K562 (cell line): ENCODE measurements at regions not wholly inside any gene's neighbourhood (a gene's known extent, or its start where the extent isn't known, plus 50 kb on each side); places are given as distances from the start of the nearest gene placed in this dataset.

Experiments used
- ATAC-seq: fragments of 200-7000 bp; cut with Tn5 transposase; 3 replicates; pipeline ENCODE4 v1.9.1; 2020; ENCODE audit warnings: moderate library complexity
- BruUV-seq: library from RNA; stranded (reverse); fragments of 400-500 nt; replicated peaks from 2 replicates; lab custom pipeline; 2021; lab: Mats Ljungman, UMichigan
- CTCF ChIA-PET: fragments of 300-600 bp; formaldehyde crosslinking; extraction: SDS; loops from one replicate; lab custom pipeline; 2021; ENCODE audit warnings: low intra/inter-chr PET ratio; lab: Yijun Ruan, JAX
- POLR2A ChIA-PET: fragments of 300-600, 350-650 bp; sonication (Branson Sonifier 250); formaldehyde crosslinking; extraction: SDS; loops from one replicate; lab custom pipeline; 2021; ENCODE audit warnings: antibody characterized with exemption, inconsistent platforms; lab: Yijun Ruan, JAX
- DNase-seq, 4 experiments: peaks; one replicate each; pipeline versions ENCODE4 v3.0.0 to v3.0.0-alpha.2; 2011 to 2018; ENCODE audit warnings: low spot score in 3 of 4, mixed read lengths in 3 of 4; ENCODE audit errors: extremely low read depth in 1 of 4
- FAIRE-seq: peaks from 2 replicates; lab custom pipeline; 2011; peaks lifted over from hg19 to GRCh38; lab: Jason Lieb, UNC
- H2AFZ ChIP-seq: 2 replicates; pipeline ENCODE4 v1.6.0; 2011; ENCODE audit warnings: low read depth, low read length, control low read depth, inconsistent platforms
- H3K27ac ChIP-seq: fragments of 200-600 bp; 3 replicates; pipeline ENCODE4 v1.8.0; 2011; ENCODE audit warnings: low read depth, mild to moderate bottlenecking, control low read depth, inconsistent platforms, low read length, moderate library complexity, mixed read lengths; ENCODE audit errors: extremely low read depth
- H3K27me3 ChIP-seq, 2 experiments: fragments of 300-600 bp in 1 of 2; 2 replicates in 1 of 2; 3 replicates in 1 of 2; pipeline versions ENCODE4 v1.6.0 to v1.8.0; 2011; ENCODE audit warnings: inconsistent platforms in 2 of 2, low read length in 2 of 2, mild to moderate bottlenecking in 1 of 2, mixed read lengths in 1 of 2, moderate library complexity in 1 of 2; ENCODE audit not compliant: control insufficient read depth in 2 of 2, insufficient read depth in 2 of 2
- H3K36me3 ChIP-seq: fragments of 300-600 bp; 3 replicates; pipeline ENCODE4 v1.8.0; 2011; ENCODE audit warnings: mild to moderate bottlenecking, low read length, inconsistent platforms; ENCODE audit not compliant: control insufficient read depth, insufficient read depth
- H3K4me1 ChIP-seq, 2 experiments: fragments of 200-600 bp in 1 of 2; replicated peaks in 1 of 2; 2 replicates in 1 of 2; 3 replicates in 1 of 2; pipeline versions ENCODE4 v1.5.1 to v1.8.0; 2011; ENCODE audit warnings: inconsistent platforms in 2 of 2, low read length in 2 of 2, mild to moderate bottlenecking in 1 of 2, mixed read lengths in 1 of 2, moderate library complexity in 1 of 2; ENCODE audit not compliant: control insufficient read depth in 2 of 2, insufficient read depth in 2 of 2
- H3K4me2 ChIP-seq: 2 replicates; pipeline ENCODE4 v1.6.1; 2011; ENCODE audit warnings: low read length, control low read depth, inconsistent platforms, mixed read lengths; ENCODE audit not compliant: insufficient read depth
- H3K4me3 ChIP-seq: fragments of 200-600 bp; sonication (generic), shearing (Covaris generic); 2 replicates; pipeline ENCODE4 v1.5.1; 2016; ENCODE audit warnings: control low read depth, inconsistent platforms
- H3K79me2 ChIP-seq: fragments of 200-600 bp; 3 replicates; pipeline ENCODE4 v1.8.0; 2011; ENCODE audit warnings: low read length, inconsistent platforms; ENCODE audit not compliant: control insufficient read depth, insufficient read depth
- H3K9ac ChIP-seq, 2 experiments: 2 replicates each; pipeline versions ENCODE4 v1.6.0 to v1.6.1; 2011; ENCODE audit warnings: low read depth in 2 of 2, low read length in 2 of 2, control low read depth in 1 of 2, inconsistent platforms in 1 of 2, mild to moderate bottlenecking in 1 of 2, mixed read lengths in 1 of 2; ENCODE audit not compliant: insufficient read depth in 1 of 2
- H3K9me1 ChIP-seq: one replicate; pipeline ENCODE4 v1.6.0; 2011; ENCODE audit warnings: inconsistent platforms, mild to moderate bottlenecking, low read length, moderate library complexity; ENCODE audit not compliant: control insufficient read depth, insufficient read depth
- H3K9me3 ChIP-seq: replicated peaks from 2 replicates; pipeline ENCODE4 v1.5.1; 2011; ENCODE audit warnings: low read depth, low read length, inconsistent platforms; ENCODE audit not compliant: control insufficient read depth, insufficient read depth
- H4K20me1 ChIP-seq: replicated peaks from 2 replicates; pipeline ENCODE4 v1.6.1; 2011; ENCODE audit warnings: low read length, inconsistent platforms, mixed read lengths; ENCODE audit not compliant: control insufficient read depth, insufficient read depth
- ARID1B ChIP-seq: fragments of 450-650 bp; IDR thresholded peaks from 2 replicates; pipeline ENCODE4 v1.6.1; 2016; ENCODE audit warnings: antibody characterized with exemption, mild to moderate bottlenecking, inconsistent platforms
- EHMT2 ChIP-seq: fragments of 450-650 bp; IDR thresholded peaks from 2 replicates; pipeline ENCODE4 v1.6.1; 2018; ENCODE audit warnings: antibody characterized with exemption
- MED1 ChIP-seq: sonication (generic); formaldehyde crosslinking; IDR thresholded peaks from 2 replicates; pipeline ENCODE4 v1.8.1; 2023; ENCODE audit warnings: missing genetic modification reagents, borderline replicate concordance
- MXD1 ChIP-seq: fragments of 250-450 bp; sonication (Bioruptor Pico); IDR thresholded peaks from 2 replicates; pipeline ENCODE4 v1.8.0; 2021; ENCODE audit warnings: borderline replicate concordance, mild to moderate bottlenecking, moderate library complexity; ENCODE audit not compliant: poor library complexity, severe bottlenecking
- NCOA1 ChIP-seq: fragments of 450-650 bp; IDR thresholded peaks from 2 replicates; pipeline ENCODE4 v1.6.1; 2016; ENCODE audit warnings: low read depth
- NONO ChIP-seq, 2 experiments: fragments of 200-400 bp in 1 of 2; fragments of 450-650 bp in 1 of 2; formaldehyde crosslinking in 1 of 2; IDR thresholded peaks; 2 replicates each; pipeline ENCODE4 v1.6.1; 2017; ENCODE audit warnings: low read depth in 2 of 2, mild to moderate bottlenecking in 2 of 2, moderate library complexity in 2 of 2, low read length in 1 of 2
- REST ChIP-seq, 2 experiments: fragments of 450-650 bp; formaldehyde crosslinking in 1 of 2; IDR thresholded peaks; 2 replicates each; pipeline versions ENCODE4 v1.4.0 to v1.6.1; 2014 to 2020; ENCODE audit warnings: mild to moderate bottlenecking in 2 of 2, borderline replicate concordance in 1 of 2, low read depth in 1 of 2
- WGBS: fragments of 100-300 bp; shearing (Covaris generic); methylation state at CpG from one replicate; pipeline ENCODE4 v1.1.6; 2016; ENCODE audit warnings: low coverage, mixed read lengths; ENCODE audit not compliant: insufficient coverage; ENCODE audit errors: missing lambda C conversion rate; 5-methylcytosine and 5-hydroxymethylcytosine counted together
- in situ Hi-C: fragments of 300-500 bp; cut with MboI; formaldehyde crosslinking; loops from 4 replicates; pipeline ENCODE4 v1.15.0; 2018; ENCODE audit warnings: inconsistent platforms, mixed read lengths
- intact Hi-C: fragments of 100-400 bp; cut with micrococcal nuclease; formaldehyde crosslinking; loops from 2 replicates; pipeline ENCODE4 v1.14.2; 2022
- TF ChIP-seq, protein P1 (sequence below): fragments of 250-450 bp; sonication (Bioruptor Pico); IDR thresholded peaks from 2 replicates; pipeline ENCODE4 v1.5.0; 2021; ENCODE audit warnings: mild to moderate bottlenecking, moderate library complexity

- TF ChIP-seq, protein P1, sequence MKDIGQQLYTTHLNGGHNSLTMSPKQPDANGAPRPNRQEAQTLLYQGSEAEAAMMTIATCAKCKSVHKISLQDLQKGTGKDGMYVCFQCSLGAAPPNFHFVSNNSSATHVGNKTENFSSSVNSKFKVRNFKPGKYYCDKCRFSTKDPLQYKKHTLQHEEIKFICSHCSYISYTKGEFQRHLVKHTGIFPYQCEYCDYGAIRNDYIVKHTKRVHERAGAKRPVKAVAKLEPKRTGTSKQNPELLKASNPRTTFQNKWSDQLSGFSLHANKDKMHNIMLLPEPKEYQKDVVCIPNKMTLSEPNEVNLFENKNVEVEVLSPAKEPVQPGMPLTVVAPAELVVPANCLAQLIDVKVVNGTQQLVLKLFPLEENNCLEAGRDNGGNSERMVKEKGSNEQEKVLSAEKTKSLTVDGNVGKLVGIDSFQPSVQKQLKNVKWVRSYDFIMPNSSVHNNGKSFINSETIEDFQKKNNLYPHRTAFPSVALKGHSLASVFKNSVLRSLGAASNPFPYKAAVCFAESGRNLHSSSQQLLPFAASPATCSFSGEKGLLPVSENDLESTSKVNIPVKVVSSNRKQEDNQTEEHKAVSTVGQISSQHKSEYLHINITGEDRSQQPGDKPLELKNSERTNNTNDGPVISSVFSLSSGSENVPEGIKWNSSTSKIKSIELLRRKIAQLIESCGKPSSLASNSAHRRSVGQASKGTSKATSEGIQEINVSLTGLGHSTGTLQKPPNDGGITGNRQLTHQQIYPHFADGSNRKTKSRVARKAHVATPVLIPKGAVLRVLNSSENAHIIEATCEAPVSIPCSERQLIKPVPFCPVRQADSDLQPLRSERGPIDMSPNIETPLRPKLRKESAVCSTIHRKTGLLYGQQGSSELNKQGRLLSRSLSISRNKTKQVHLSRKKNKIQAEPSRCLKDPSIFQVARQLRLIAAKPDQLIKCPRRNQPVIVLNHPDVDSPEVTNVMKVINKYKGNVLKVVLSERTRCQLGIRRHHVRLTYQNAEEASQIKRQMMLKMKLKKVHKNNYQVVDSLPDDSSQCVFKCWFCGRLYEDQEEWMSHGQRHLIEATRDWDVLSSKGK (CRISPR knock-in tag) = no peak
- TF ChIP-seq NONO (IDR thresholded peaks at IDR 0.05; ENCODE audit: low read depth in 2 of 2, low read length in 1 of 2) (no peak), MXD1 (CRISPR knock-in tag) (no peak), NCOA1 (no peak), ARID1B (no peak)
- TF ChIP-seq, all 486 proteins: peak for 0
Measured at GRCh38 chr5:152534641-152535040, 129.6 kb upstream of the NMUR2 start (continued).

DNA sequence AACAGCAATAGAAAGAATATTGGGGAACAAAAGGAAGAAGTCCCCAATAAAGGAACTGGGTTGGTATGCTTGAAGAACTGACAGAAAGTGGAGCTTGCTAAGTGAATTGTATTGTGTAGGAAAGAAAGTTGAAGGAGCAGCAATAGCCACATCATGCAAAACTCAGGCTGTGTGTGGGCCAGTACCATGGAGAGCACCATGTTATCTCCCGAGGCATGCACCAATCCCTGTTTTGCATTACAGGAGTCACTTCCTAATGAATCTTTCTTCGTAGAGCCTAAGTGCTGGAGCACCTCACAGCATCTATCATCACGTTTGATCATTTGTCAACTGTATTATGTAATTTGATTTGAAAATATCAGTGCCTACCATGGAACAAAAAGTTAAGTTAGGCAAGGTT is 137.7 kb upstream of the NMUR2 start:
- ATAC-seq = no peak
- in situ Hi-C loops = no loop called here

More for the DNA sequence above, 137.7 kb upstream of the NMUR2 start:
- DNase-seq = no peak
- 0% methylated on average over 3 of the region's 3 CpGs for WGBS
- no peaks in the 10 kb centered on the region for H3K9me3 ChIP-seq
- no peak for FAIRE-seq
- no peak overlapping the region for H3K4me3 ChIP-seq
- no peaks in the 10 kb centered on the region for H3K36me3 ChIP-seq
- H2AFZ ChIP-seq = no peak overlapping the region
- H3K4me1 ChIP-seq = no peaks in the 10 kb centered on the region
- no peaks in the 10 kb centered on the region for H3K9me1 ChIP-seq
- no peaks in the 10 kb centered on the region for H3K79me2 ChIP-seq
- intact Hi-C loops = no loop called here
- H3K27me3 ChIP-seq = no peaks in the 10 kb centered on the region
- H3K27ac ChIP-seq = no peak overlapping the region
- TF ChIP-seq MED1 (CRISPR knock-in tag) = no peak
- TF ChIP-seq REST (IDR thresholded peaks at IDR 0.05; ENCODE audit: borderline replicate concordance) = peak; percentile 67
- TF ChIP-seq REST (CRISPR knock-in tag; IDR thresholded peaks at IDR 0.05; ENCODE audit: low read depth) = no peak
- peak; percentile 62 for TF ChIP-seq EHMT2
- CTCF ChIA-PET = no interaction called here
- POLR2A ChIA-PET = interaction anchor here (0.7 kb wide), 1 partner anchor 14 kb away, joined by 3 read pairs; no protein-coding TSS in a partner anchor
- no TSS peak for BruUV-seq
- no peak overlapping the region for H3K4me2 ChIP-seq
- H4K20me1 ChIP-seq = no peaks in the 10 kb centered on the region
- no peak overlapping the region for H3K9ac ChIP-seq
